Superior temporal gyrus (tissue), 1 donor: ENCODE measurements at regions not wholly inside any gene's neighbourhood (a gene's known extent, or its start where the extent isn't known, plus 50 kb on each side); places are given as distances from the start of the nearest gene placed in this dataset.
"Not testable (repeated sequence)": the region's sequence is repeated elsewhere in the genome, so short reads cannot be mapped to it uniquely, and the experiment has no call there.

Experiments used
- DNase-seq: peaks from one replicate; pipeline ENCODE4 v3.0.0-alpha.2; 2016; ENCODE audit errors: extremely low spot score

DNA sequence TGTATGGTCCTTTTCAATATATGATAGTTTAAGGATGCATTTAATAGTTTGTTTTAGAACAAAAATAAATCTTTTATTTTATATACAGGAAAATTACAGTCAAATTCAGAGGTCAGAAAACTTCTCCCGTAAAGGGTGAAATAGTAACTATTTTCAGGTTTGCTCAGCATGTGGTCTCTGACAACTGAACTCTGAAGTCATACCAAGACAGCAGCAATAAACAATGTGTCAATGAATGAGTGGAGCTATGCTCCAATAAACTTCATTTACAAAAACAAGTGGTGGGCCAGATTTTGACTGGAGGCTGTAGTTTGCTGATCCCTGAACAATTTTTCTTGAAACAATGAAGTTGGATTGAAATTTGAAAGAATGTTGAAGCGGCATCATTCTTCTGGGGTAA lies 123.6 kb downstream of the ZNF248 start:
- DNase-seq: no peak

DNA sequence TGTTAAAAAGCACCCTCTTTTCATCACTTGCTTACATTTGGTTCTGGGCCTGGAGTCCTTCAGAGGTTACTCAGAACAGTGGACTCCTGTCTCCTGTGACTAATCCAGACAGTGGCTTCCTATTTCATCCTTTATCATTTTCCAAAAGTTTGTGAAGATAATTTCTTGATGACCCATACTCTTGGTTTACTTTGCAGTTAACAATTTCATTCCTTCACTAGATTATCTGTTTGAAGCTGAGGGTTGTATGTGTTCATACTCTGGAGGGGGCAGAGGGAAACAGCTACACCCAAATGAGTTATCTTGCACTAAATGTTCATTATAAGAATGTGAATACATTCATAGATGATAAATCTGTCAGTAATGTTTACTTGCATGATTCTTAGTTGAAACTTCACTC lies 124.7 kb downstream of the ZNF248 start:
- DNase-seq: no peak

DNA sequence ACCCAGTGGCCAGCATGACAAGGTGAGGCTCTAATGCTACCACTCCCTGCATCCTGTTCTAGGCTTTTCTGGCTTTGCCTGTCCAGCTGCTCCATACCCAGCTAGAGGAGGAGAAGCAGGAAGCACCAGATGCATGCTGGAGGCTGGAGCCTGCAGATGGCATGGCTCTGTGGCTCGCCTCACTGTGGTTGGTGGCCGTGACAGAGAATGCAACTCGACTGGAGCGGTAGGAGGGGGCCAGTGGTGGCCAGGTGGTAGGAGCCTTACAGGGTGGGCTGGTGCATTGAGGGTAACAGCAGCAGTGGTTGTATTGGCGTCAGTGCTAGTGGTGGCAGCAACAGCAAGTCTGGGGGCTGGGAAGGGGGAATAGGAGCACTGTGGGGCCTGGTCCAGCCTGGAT lies 128.6 kb downstream of the ZNF248 start:
- no peak for DNase-seq

DNA sequence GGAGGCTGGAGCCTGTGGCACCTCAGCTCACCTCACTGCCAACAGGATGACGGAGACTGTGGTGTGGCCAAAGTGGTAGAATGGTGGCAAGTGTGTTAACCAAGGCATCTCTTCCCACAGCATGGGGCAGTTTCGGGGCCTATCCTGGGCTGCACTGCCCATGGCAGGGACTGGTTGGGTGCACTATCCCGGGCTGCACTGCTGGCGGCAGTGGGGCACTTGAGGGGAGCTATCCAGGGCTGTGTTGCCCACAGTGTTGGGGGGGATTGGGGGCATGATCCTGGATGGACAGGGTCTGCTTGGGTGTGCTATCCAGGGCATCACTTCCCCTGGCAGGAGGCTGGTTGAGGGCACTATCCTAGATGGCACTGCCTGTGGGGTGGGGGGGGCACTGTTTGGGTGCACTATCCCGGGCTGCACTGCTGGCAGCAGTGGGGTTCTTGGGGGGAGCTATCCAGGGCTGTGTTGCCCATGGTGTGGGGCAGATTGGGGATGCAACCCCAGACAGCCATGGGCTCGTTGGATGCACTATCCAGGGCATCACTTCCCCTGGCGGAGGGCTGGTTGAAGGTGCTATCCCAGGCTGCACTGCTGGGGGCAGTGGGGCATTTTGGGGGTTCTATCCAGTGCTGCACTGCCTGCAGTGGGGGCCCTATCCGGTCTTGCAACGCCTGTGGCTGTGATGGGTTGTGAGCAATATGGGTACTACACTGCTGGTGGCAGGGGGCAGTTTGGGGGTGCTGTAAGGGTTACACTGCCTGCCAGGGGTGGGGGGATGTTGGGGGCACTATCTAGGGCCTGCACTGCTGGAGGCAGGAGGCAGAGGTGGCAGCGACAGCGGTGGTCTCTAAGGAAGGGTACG lies 129.7 kb downstream of the ZNF248 start:
- DNase-seq: no peak

GRCh38 chr10:37721100-37721499 lies 136.3 kb downstream of the ZNF248 start:
- DNase-seq: no peak

DNA sequence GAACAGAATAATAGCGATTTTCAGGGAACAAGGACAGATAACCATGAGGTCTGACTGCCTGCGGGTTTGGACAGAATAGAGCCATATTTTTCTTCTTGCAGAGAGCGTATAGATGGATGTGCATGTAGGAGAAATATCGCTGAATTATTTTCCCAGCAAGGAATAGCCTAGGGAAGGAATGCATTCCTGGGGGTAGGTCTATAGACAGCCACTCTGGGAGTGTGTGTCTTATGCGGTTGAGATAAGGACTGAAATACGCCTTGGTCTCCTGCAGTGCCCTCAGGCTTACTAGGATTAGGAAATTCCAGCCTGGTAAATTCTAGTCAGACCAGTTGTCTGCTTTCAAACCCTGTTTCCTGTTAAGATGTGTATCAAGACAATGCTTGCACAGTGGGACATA lies 139.3 kb downstream of the ZNF248 start:
- DNase-seq: not testable (repeated sequence)

- no peak for DNase-seq
These were observed 143.8 kb downstream of the ZNF248 start for GRCh38 chr10:37713642-37714041.

DNA sequence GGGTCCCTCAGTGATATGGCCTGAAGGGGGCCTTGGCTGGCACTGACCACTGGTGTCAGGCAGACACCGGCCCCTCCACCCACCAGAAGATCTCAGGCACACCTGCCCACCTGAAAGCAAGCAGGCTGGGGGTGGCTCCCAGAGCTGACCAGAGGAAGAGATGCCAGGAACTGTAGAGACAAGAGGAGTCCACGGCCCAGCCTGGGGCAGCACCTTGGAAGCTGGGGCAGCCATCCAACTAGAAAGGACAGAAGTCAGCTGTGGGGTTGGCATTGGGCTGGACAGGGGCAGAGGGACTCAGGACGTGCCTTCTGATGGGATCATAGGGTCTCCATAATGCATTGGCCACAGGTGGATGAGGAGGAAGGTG lies 144.3 kb downstream of the ZNF248 start:
- DNase-seq: no peak

DNA sequence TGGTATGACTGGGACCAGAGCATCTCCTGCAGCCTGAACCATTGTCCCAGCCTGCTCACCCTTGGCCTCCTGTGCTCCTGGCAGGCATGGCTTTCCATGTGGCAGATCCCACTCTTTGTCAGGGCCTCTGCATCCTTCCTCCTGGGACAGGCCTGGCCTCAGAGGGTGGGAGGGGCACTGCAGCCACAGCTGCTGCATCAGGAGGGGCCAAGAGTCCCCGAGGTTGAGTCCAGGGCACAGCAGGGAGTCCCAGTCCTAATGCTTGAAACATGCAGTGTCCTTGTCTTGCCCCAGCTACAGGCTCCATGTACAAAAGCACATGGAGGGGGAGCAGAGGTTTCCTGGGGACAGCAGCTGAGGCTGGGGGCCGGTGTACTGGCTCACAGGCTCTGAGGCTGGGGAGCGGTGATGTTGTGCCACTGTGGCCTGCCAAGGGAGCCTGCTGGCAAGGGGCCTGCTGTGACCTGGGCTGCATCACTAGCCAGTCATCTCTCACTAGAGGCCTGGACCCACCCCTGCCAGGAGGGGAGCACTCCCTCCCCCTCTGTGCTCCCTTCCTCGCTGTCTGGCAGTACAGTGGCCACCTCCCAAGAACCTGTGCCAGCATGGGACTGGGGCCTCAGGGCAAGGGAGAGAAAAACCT lies 144.8 kb downstream of the ZNF248 start:
- DNase-seq: no peak

DNA sequence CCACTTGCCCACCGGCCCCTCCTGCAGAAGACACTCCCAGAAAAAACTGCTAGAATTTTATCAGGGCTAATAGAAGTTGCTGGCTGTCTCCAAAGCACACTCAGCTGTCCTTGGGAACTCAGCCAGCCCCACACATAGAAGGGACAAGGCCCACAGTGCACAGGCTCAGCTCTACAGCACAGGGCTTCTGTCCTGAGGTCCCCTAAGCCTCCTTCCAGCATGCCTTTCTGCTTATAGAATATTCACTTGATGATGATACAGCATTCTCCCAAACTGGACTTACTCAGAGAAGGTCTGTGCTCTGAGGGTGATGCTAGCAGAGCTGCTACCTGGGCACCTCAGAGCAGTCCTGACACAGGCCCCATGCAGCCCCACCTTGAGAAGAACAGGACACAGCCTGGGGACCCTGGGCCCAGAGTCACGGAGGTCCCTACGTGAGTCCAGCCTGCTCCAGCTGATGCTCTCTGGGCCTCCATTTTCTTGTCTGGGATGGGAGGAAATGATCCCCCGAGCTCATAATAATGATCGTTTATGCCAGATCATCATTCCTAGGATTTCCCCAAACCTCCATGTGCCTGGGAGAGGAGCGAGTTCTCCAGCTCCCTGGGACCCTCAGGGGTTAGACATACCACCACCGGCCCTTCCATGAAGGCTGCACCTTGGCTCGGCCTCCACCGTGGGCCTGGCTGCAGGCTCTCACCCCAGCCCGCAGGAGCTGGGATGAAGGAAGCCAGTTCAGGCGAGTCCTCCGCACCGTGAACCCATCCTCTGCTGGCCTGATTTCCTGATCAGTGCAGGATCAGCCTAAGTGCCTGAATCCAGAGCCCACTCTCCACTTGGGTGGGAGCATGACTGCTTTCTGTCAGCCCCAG lies 145.6 kb downstream of the ZNF248 start:
- DNase-seq: no peak

- DNase-seq: no peak
These were observed 146.4 kb downstream of the ZNF248 start for GRCh38 chr10:37710831-37711616.

- DNase-seq: no peak
These were observed 149.4 kb downstream of the ZNF248 start for GRCh38 chr10:37707829-37708578.

DNA sequence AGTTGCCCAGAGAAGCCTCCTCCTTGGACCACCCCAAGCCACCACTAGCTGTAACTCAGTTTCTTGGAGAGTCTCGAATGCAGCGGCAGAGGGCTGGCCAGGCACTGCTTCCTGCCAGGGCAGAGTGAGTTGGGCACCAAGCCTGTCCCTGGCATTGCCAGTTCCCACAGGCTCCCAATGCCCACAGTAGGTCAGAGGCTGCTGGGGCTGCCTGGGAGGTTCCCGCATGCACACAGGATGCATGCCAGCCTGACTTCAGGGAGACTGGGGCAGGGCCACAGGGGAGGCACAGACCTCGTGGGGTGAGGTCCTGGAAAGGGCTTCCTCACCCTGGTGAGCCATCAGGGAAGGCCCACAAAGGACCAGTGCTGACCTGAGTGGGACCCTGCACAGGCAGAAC lies 152.8 kb downstream of the ZNF248 start:
- DNase-seq: no peak

DNA sequence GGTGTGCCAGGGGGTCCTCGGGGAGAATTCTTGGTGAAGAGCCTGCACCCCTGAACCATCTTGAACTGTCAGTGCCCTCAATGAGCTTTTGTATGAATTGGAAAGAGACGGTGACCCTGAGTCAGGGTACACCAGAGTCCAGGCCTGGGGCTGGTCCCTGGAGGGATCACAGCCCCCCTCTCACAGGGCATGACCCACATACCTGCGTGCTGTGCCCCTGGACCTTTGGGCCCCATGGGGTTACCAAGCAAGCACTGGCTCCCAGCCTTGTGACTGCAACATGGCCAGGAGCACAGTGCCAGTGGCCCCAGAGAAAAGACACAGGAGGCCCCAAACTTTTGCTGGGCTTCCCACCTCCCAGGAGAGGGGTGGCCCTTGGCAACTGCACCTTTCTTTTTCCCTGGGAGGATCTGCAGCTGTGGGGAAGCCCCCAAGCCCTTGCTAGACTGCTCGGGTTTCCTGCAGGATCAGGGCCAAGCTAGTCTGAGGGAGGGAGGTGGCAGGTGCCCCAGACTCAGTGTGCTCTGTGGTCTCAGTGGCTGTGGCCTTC lies 153.5 kb downstream of the ZNF248 start:
- no peak for DNase-seq

- DNase-seq: no peak
These were observed 154.3 kb downstream of the ZNF248 start for GRCh38 chr10:37703114-37703513.

GRCh38 chr10:37701781-37702493 lies 155.5 kb downstream of the ZNF248 start:
- no peak for DNase-seq

DNA sequence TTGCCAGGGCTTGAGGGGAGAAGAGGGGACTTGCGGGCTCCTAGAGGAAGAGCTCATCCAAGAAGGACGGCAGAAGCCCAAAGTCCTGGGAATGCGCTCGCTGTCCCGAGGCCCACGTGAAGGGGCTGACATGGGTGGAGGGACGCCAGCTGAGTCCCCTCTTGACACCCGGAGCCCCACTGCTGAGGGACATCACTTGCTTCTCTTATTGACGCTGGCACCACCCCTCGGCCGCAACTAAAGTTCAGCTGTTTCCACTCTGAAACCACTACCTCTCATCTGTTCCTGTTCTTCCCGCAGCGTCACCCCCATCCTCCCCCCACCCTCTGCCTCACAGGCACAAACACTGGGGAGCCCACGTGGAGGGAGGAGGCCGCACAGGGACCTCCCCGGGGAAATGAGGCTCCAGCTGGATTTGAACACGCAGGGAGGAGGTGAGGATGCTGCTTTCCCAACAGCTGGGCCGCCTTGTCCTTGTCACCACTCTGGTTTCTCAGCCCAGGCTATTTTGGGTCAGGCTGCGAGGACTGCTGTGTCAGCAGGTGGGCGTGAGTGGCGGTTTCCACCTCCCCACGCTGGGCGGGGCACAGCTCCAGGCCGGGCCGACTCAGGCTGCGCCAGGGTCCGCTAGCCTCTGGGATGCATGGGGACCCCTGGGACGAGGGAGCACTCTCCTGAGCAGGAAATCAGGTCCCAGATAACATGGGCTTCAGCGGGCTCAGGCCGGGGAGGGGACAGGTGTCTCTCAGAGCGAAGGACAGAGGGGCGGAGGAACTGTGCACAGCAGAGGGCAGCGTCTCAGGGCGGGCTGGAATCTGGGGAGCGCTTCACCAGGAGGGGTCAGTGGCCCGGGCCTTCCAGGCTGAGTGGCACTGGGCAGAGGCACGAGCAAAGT lies 156.3 kb downstream of the ZNF248 start:
- DNase-seq: no peak

DNA sequence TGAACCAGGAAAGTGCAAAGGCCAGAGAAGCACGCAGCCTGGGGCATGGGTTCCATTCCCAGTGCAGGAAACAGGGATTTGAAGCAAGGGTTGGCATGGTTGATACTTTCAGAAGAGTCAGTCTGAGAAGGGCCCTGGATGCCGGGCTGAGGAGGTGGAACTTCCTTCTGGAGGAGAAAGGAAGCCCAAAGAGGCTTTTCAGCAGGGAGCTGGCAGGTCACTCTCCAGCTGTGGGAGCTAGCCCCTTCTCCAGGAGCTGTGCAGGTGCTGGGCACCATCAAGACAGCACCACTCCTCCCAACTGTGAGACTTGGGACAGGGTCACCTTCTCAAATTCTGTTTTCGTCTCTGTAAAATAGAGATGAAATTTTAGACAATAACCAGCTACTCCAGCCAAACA lies 169.8 kb downstream of the ZNF248 start:
- no peak for DNase-seq
